Osteoblast (primary cell): ENCODE measurements at regions not wholly inside any gene's neighbourhood (a gene's known extent, or its start where the extent isn't known, plus 50 kb on each side); places are given as distances from the start of the nearest gene placed in this dataset.

ENCODE experiments used
- DNase-seq: peaks from one replicate; pipeline ENCODE4 v3.0.0; 2011; ENCODE audit warnings: low spot score, mixed read lengths; ENCODE audit not compliant: insufficient read length; ENCODE audit errors: missing footprints
- H2AFZ ChIP-seq: 2 replicates; pipeline ENCODE4 v1.6.0; 2011; ENCODE audit warnings: mild to moderate bottlenecking, low read length
- H3K27ac ChIP-seq: 2 replicates; pipeline ENCODE4 v1.5.1; 2011; ENCODE audit warnings: mild to moderate bottlenecking, low read depth, low read length, moderate library complexity
- H3K27me3 ChIP-seq: 2 replicates; pipeline ENCODE4 v1.6.0; 2012; ENCODE audit warnings: mild to moderate bottlenecking, control low read depth, inconsistent platforms, low read length, moderate library complexity; ENCODE audit not compliant: insufficient read depth
- H3K36me3 ChIP-seq: 2 replicates; pipeline ENCODE4 v1.5.1; 2011; ENCODE audit warnings: mild to moderate bottlenecking, low read length, control low read depth, moderate library complexity; ENCODE audit not compliant: insufficient read depth
- H3K4me1 ChIP-seq: 2 replicates; pipeline ENCODE4 v1.5.1; 2011; ENCODE audit warnings: mild to moderate bottlenecking, low read length, control low read depth, moderate library complexity; ENCODE audit not compliant: insufficient read depth
- H3K4me2 ChIP-seq: 2 replicates; pipeline ENCODE4 v1.6.0; 2011; ENCODE audit warnings: mild to moderate bottlenecking, low read length; ENCODE audit not compliant: insufficient read depth
- H3K4me3 ChIP-seq: fragments of 200-600 bp; sonication (generic); 3 replicates; pipeline ENCODE4 v1.5.1; 2012; ENCODE audit warnings: mild to moderate bottlenecking, low read length, inconsistent platforms; ENCODE audit not compliant: insufficient read depth
- H3K79me2 ChIP-seq: 2 replicates; pipeline ENCODE4 v1.6.0; 2012; ENCODE audit warnings: mild to moderate bottlenecking, low read length, control low read depth, inconsistent platforms; ENCODE audit not compliant: insufficient read depth
- H3K9me3 ChIP-seq: 2 replicates; pipeline ENCODE4 v1.5.1; 2011; ENCODE audit warnings: low read depth, low read length, control low read depth
- H4K20me1 ChIP-seq: 2 replicates; pipeline ENCODE4 v1.6.0; 2012; ENCODE audit warnings: mild to moderate bottlenecking, low read length, control low read depth; ENCODE audit not compliant: insufficient read depth
- TF ChIP-seq, protein P1 (sequence below): IDR thresholded peaks from 2 replicates; pipeline ENCODE4 v1.5.1; 2011; ENCODE audit warnings: mild to moderate bottlenecking, low read depth, low read length, moderate library complexity; ENCODE audit errors: extremely low read depth

DNA sequence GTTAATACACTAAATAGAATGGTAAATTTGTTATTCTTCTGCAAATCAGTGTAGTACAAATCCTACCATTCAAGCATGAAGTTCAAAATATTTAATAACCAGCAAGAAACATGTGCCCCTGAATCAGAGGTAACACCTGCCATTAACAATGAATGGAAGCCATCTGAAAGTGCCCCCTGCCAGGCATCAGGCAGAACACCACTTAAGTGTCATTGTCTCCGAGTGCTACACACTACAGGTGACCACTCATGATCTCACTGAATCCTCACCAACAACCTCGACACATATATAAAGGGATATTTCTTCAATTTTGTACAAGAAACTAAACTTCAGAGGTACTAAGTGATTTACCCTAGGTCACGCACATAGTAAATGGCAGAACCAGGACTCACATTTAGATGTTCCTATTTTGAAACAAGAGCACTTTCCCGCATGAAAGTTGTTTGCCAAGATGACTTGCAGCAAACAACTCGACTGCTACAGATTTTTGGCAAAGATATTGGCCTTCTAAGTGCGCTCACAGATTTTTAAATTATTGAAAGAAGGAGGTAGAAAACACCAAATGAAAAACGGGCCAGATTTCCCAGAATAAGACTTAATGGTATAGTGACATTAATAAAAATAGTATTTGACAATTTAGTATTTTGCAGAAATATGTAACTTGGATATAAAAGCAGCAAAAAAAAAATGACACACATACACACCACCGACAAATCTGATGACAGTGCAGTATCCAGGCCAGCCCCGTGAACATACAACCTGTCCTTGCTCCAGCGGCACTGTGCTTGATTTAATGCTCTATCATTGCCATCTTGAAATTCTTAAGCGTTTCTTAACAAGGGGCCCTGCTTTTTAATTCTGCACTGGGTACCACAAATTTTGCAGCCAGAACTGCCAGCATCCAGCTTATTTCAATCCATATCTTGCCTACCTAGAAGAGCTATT is 274.5 kb downstream of the ALDH8A1 start:
- Histone ChIP-seq H3K79me2 (no peaks in the 10 kb centered on the region), H3K36me3 (no peaks in the 10 kb centered on the region), H3K9me3 (no peaks in the 10 kb centered on the region), H3K4me3 (no peak overlapping the region), H3K4me2 (no peak overlapping the region), H3K27ac (no peak overlapping the region), H4K20me1 (no peaks in the 10 kb centered on the region), H3K4me1 (peaks cover 12% of the 10 kb centered on the region), H2AFZ (no peak overlapping the region), H3K27me3 (no peaks in the 10 kb centered on the region)
- DNase-seq: no peak
- TF ChIP-seq, protein P1, sequence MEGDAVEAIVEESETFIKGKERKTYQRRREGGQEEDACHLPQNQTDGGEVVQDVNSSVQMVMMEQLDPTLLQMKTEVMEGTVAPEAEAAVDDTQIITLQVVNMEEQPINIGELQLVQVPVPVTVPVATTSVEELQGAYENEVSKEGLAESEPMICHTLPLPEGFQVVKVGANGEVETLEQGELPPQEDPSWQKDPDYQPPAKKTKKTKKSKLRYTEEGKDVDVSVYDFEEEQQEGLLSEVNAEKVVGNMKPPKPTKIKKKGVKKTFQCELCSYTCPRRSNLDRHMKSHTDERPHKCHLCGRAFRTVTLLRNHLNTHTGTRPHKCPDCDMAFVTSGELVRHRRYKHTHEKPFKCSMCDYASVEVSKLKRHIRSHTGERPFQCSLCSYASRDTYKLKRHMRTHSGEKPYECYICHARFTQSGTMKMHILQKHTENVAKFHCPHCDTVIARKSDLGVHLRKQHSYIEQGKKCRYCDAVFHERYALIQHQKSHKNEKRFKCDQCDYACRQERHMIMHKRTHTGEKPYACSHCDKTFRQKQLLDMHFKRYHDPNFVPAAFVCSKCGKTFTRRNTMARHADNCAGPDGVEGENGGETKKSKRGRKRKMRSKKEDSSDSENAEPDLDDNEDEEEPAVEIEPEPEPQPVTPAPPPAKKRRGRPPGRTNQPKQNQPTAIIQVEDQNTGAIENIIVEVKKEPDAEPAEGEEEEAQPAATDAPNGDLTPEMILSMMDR: no peak

DNA sequence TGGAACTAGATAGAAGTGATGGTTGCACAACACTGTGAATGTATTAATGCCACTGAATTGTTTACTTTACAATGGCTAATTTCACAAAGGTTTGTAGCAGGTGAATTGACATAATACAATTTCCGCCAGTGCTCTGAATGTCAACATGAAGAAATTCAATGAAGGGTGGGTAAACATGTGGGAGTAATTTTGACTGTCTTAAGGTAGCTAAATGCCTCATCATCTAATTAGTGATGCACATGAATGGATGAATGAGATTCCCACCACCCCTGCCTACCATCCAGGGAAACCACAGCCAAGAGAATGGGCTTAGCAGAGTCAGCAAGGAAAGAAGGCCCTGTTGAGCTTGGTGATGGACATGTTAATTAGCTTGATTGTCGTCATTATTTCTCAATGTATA is 275.3 kb downstream of the ALDH8A1 start:
- Histone ChIP-seq H3K4me2 (no peak overlapping the region), H3K4me3 (no peak overlapping the region), H3K79me2 (no peaks in the 10 kb centered on the region), H3K9me3 (no peaks in the 10 kb centered on the region), H4K20me1 (no peaks in the 10 kb centered on the region), H3K27ac (no peak overlapping the region), H3K27me3 (no peaks in the 10 kb centered on the region), H3K36me3 (no peaks in the 10 kb centered on the region), H2AFZ (no peak overlapping the region), H3K4me1 (peaks cover 12% of the 10 kb centered on the region)
- TF ChIP-seq, protein P1: no peak
- no peak for DNase-seq

DNA sequence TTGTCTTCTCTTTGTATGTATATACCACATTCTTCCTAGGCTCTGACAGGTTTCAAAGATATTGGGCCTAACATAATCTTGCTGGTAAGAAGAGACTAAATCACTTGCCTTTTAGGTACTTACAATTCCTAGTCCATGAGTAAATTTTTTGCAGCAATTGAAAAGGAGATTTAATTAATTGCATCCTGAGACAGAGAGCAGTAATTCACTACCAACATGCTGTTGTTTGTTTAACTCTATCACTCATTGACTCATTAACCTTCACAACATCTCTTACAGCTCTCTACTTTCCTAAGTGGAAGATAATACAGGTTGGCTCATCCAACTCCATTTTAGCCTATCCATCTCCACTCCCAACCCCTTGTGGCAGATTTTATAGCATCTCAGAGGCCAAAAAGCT is 280.4 kb downstream of the ALDH8A1 start:
- Histone ChIP-seq H3K4me3 (no peak overlapping the region), H4K20me1 (no peaks in the 10 kb centered on the region), H3K36me3 (no peaks in the 10 kb centered on the region), H3K27me3 (no peaks in the 10 kb centered on the region), H3K79me2 (no peaks in the 10 kb centered on the region), H2AFZ (no peak overlapping the region), H3K9me3 (no peaks in the 10 kb centered on the region), H3K4me1 (peaks cover 7% of the 10 kb centered on the region), H3K27ac (no peak overlapping the region), H3K4me2 (no peak overlapping the region)
- TF ChIP-seq, protein P1: no peak
- no peak for DNase-seq

DNA sequence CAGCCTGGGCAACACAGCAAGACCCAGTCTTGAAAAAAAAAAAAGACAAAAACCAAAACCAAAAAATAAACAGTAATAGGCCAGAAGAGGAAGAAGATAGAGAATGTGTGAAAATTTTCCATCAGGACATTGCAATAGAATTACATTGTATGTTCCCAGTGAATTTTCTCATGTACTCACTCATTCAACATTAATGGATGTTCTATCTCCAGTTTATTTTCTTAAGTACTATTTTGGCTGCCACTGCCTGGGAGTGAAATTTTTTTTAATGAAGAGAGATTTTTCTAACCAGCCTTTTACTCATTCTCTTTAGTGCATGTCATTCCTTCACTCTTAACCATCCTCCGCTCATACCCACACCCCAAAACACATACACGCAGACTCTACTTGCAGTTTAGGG is 282.8 kb downstream of the ALDH8A1 start:
- no peak for DNase-seq
- Histone ChIP-seq H3K4me3 (no peak overlapping the region), H3K27me3 (no peaks in the 10 kb centered on the region), H3K79me2 (no peaks in the 10 kb centered on the region), H3K36me3 (no peaks in the 10 kb centered on the region), H3K9me3 (no peaks in the 10 kb centered on the region), H4K20me1 (no peaks in the 10 kb centered on the region), H3K4me1 (no peaks in the 10 kb centered on the region), H3K27ac (no peak overlapping the region), H2AFZ (no peak overlapping the region), H3K4me2 (no peak overlapping the region)
- TF ChIP-seq, protein P1: no peak
